NCI-H446 treated with DMSO at 0.1 percent for 48 hours (cell line): ENCODE measurements at regions not wholly inside any gene's neighbourhood (a gene's known extent, or its start where the extent isn't known, plus 50 kb on each side); places are given as distances from the start of the nearest gene placed in this dataset.
"Not testable (repeated sequence)": the region's sequence is repeated elsewhere in the genome, so short reads cannot be mapped to it uniquely, and the experiment has no call there.

Experiments
- DNase-seq: peaks from one replicate; lab custom pipeline; 2025; lab: John Stamatoyannopoulos, UW

GRCh38 chr21:22762463-22762862 lies 1764.3 kb downstream of the NCAM2 start:
- DNase-seq, result no peak

- no peak for DNase-seq
Observed at GRCh38 chr21:22763442-22763841, 1765.2 kb downstream of the NCAM2 start.

- DNase-seq, result no peak
Observed at GRCh38 chr21:22764222-22764621, 1766.0 kb downstream of the NCAM2 start.

- no peak for DNase-seq
Observed at GRCh38 chr21:22791376-22791775, 1793.2 kb downstream of the NCAM2 start.

- DNase-seq, result peak; percentile 62
Observed at GRCh38 chr21:22791986-22792560, 1793.9 kb downstream of the NCAM2 start.

GRCh38 chr21:22795091-22795490 lies 1796.9 kb downstream of the NCAM2 start:
- DNase-seq, result no peak

GRCh38 chr21:22795644-22796043 lies 1797.4 kb downstream of the NCAM2 start:
- no peak for DNase-seq

GRCh38 chr21:22796147-22796546 lies 1797.9 kb downstream of the NCAM2 start:
- DNase-seq, result no peak

- DNase-seq, result no peak
Observed at GRCh38 chr21:22804151-22804550, 1805.9 kb downstream of the NCAM2 start.

GRCh38 chr21:22806278-22806677 lies 1808.1 kb downstream of the NCAM2 start:
- DNase-seq, result no peak

GRCh38 chr21:22813201-22813600 lies 1815.0 kb downstream of the NCAM2 start:
- DNase-seq, result no peak

- DNase-seq, result not testable (repeated sequence)
Observed at GRCh38 chr21:22818681-22819485, 1820.7 kb downstream of the NCAM2 start.

- no peak for DNase-seq
Observed at GRCh38 chr21:22827422-22827821, 1829.2 kb downstream of the NCAM2 start.

GRCh38 chr21:22842875-22843274 lies 1844.7 kb downstream of the NCAM2 start:
- DNase-seq, result no peak

GRCh38 chr21:22855581-22855980 lies 1857.4 kb downstream of the NCAM2 start:
- DNase-seq, result no peak

- no peak for DNase-seq
Observed at GRCh38 chr21:22871692-22872091, 1873.5 kb downstream of the NCAM2 start.

GRCh38 chr21:22880573-22880972 lies 1882.4 kb downstream of the NCAM2 start:
- no peak for DNase-seq

GRCh38 chr21:22881131-22881530 lies 1882.9 kb downstream of the NCAM2 start:
- no peak for DNase-seq

- DNase-seq, result no peak
Observed at GRCh38 chr21:22885079-22885478, 1886.9 kb downstream of the NCAM2 start.

GRCh38 chr21:22885614-22886013 lies 1887.4 kb downstream of the NCAM2 start:
- no peak for DNase-seq

GRCh38 chr21:22889445-22889844 lies 1891.2 kb downstream of the NCAM2 start:
- DNase-seq, result no peak

GRCh38 chr21:22890656-22891055 lies 1892.4 kb downstream of the NCAM2 start:
- no peak for DNase-seq

- DNase-seq, result no peak
Observed at GRCh38 chr21:22892028-22892427, 1893.8 kb downstream of the NCAM2 start.

GRCh38 chr21:22892740-22893139 lies 1894.5 kb downstream of the NCAM2 start:
- no peak for DNase-seq
